ENCODE measurements at regions not wholly inside any gene's neighbourhood (a gene's known extent, or its start where the extent isn't known, plus 50 kb on each side); places are given as distances from the start of the nearest gene placed in this dataset.
A peak's percentile ranks its signal among the peaks of the same experiment; 100 is the strongest.

DNA sequence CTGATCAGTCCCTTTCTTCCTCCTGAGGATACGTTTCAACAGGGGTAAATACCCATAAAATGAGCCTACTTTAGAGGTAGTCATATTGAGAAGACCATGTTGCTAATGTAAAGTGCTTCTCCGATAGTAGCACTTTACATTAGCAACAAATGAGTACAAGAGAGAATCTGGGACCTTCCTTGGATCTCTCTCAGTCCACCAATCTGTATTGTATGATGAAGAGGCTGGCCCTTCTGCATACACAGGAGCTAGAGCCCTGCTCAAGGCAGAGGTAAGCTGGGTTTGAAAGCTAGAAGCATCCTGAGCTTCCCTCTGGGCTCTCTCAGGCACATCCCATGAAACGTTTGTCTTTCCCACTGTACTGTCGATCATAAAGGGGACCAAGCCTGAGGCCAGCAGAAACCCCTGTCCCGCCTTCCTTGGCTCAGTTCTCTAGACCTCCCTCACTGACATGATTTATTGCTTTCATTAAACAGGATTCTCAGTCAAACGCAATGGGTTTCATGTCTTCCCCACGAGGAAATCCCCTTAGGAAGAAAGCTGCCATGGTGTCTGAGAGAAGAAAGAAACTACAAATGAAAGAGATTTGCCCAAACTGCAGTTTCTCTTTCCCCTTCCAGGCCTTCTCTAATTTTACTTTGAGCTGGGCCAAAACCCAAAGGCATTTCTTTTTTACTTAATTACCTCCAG is 62.8 kb upstream of the BCAR3 start:
- DNase-seq (ENCODE audit: low read depth): peak; percentile 23

DNA sequence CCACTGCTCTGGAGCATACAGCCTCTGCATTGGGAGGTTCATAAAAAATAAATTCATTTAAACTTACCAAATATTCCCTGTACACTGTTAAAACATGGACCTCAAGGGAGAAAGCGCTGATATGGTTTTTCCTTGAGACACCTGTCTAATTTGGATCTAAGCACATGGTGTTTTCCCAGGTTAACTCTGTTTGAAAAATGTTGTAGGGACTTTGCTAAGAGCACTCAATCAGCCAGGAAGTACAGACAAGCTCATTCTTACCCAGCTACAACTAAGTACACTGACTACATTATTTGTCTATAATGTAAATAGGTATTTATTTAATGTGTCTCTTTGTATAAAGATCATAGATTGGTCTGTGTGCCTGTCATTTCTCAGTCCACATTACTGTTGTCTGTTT is 61.8 kb upstream of the BCAR3 start:
- no peak for DNase-seq (ENCODE audit: low read depth)

DNA sequence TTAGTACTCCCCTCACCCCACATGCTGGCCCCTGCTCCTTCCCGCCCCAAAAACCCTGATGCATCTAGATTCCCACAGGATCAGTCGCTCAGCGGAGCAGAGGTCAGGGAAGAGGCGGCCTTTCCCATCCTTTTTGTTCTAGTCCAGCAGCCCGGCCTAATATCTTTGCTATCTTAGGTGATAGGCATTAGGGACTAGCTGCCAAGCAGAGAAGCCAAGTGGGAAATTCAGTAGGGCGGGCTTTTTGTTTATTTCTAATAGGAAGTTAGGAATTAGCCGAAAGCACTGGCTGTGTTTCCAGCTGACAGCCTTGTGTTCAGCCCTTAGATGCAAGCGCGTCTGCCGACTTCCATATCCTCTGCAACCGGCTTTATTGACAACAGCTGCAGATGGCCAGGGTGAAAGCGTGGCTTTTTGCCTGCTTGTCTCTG is 59.0 kb upstream of the BCAR3 start:
- DNase-seq (ENCODE audit: low read depth): no peak

DNA sequence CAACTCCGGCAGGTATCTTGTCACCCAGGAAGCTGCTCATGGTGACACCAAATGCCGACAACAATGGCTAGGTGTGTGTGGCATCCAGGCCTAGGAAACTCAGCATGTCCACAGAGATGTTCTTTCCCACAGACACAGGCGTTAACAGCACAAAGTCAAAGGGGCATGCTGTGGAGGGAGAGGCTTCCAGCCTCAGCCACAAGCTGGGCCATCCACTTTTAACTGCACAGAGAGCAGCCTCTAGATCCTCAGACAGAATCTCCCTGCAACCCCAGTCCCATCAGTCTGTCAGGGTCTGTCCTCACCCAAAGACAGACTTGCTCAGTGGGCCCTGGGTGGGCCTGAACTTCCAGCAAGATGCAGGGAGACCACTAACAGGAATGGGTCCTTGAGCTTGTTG is 58.5 kb upstream of the BCAR3 start:
- no peak for DNase-seq (ENCODE audit: low read depth)

DNA sequence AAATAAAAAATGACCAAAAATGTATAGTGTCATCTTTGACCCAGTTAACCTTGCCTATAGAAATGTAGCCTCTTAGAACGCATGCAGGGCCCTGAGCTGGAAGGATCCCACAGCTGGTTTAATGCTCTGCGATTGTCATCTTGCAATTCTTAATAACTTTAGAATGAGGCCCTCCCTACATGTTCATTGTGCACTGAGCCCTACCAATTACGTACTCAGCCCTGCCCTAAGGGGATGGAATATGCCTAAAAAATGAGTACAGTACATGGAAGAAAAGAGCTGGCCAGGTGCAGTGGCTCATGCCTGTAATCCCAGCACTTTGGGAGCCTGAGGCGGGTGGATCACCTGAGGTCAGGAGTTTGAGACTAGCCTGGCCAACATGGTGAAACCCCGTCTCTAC is 57.8 kb upstream of the BCAR3 start:
- DNase-seq (ENCODE audit: low read depth): peak; percentile 56

DNA sequence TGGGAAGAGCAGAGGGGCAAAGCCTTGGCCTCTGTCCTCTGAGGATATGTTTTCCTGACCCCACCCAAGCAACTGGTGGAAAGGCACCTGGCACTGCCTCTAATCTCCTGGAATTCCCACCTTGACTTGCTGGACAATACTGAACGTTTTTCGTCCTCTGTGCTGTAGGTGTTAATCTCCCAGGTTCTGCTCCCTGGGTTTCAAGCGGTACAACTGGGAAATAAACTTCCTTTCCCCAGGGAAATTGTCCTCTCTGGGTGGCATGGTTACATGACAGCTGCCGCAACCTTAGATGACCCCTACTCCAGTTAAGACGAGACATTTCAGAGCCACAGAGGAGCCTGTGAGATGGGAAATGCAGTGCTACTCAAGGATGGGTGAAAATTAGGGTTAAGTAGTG is 57.3 kb upstream of the BCAR3 start:
- peak; percentile 59 for DNase-seq (ENCODE audit: low read depth)

DNA sequence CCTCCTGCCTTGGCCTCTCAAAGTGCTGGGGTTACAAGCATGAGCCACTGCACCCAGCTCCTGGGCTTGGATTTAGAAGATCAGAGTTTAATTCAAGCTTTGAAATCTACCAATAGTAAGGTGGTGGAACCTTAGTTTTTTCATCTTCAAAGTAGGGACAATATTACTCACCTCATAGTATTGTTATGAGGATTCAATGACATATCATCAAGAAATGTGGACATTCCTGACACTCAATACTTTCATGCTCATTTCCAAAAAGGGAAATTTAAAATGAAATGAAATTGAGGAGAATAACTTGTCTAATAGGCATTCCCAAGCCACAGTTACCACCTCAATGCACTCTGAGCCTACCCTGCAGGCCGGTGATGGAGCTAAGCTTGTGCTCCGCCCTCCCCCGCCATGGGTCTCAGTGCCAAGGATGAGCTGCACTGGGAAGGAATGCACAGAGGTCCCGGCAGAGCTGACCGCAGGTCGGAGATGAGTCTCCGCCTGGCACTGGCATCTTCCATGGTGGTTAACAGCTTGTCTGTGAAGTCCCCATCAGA is 56.5 kb upstream of the BCAR3 start:
- DNase-seq (ENCODE audit: low read depth): peak; percentile 99

DNA sequence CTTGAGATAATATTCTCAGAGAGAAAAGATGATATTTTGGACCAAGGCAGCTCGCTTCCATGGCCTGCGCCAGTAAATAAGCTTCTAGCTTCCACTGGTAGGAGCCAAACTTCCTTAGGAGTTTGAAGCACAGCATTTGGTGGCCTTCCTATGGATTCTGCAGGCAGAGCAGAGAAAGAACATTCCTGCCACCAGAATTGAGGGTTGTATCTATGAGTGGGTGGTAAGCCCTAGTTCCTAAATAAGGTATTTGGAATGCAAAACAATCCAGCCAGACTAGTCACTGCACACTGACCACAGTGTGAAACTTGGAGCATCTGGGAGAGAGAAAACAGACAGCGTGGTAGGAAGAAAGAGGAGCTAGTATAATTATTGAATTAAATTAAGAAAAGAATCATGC is 54.1 kb upstream of the BCAR3 start:
- DNase-seq (ENCODE audit: low read depth): peak; percentile 88

DNA sequence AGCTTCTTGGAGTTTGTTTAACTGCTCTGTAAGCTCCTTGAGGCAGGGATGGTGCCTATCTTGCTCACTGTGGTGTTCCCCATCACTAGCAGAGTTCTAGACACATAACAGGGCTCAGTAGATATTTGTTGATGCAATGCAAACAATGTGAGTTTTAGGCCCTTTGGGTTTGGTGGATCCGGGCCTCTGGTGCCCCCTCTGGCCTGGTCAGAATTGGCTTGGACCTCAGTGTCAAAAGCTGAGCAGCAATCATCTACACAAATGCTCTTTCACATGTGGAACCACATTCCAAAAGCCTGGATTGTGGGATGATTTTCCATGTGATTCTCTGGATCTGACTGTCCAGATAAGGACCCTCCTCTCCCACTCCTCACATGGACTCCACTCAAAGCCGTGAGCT is 53.4 kb upstream of the BCAR3 start:
- peak; percentile 50 for DNase-seq (ENCODE audit: low read depth)

DNA sequence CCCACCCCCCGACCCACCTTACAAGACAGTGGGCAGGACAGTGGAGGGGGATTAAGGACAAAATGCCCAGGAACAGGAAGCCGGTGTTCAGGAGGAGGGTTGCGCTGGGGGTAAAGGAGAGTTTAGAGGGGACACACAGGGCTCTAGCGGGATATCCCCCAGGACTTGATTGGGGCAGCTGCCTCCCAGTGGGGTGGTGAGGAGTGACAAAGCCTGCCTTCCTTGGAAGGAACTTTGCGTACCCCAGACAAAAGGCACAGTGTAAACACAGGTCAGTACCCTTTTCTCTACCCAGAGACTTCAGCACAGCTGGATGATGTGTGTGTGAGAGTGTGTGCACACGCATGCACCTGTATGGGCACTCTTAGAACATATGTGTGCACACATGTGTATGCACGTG is 51.7 kb upstream of the BCAR3 start:
- DNase-seq (ENCODE audit: low read depth): no peak

DNA sequence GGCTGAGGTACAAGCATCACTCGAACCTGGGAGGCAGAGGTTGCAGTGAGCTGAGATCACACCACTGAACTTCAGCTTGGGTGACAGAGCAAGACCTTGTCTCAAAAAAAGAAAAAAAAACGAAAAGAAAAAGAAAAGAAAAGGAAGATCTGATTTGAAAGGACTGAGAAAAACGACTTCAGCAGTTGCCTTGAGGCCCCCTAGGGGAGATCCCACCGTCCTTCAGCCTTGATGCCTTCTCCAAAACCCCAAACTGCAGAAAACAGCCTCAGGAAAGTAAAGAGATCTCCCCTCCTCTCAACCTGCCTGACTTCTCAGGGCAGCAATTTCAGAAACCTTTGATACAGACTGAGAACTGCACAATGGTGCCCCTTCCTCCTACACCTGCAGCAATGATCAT is 50.9 kb upstream of the BCAR3 start:
- no peak for DNase-seq (ENCODE audit: low read depth)

All from M059J (cell line).